GM18499 (cell line): ENCODE measurements at regions not wholly inside any gene's neighbourhood (a gene's known extent, or its start where the extent isn't known, plus 50 kb on each side); places are given as distances from the start of the nearest gene placed in this dataset.
"Not testable (repeated sequence)": the region's sequence is repeated elsewhere in the genome, so short reads cannot be mapped to it uniquely, and the experiment has no call there.

Source experiments
- ATAC-seq: cut with Tn5 transposase; IDR thresholded peaks from one replicate; pipeline ENCODE4 v1.9.1; 2021; ENCODE audit warnings: moderate number of reproducible peaks; ENCODE audit not compliant: insufficient read depth, unreplicated experiment

DNA sequence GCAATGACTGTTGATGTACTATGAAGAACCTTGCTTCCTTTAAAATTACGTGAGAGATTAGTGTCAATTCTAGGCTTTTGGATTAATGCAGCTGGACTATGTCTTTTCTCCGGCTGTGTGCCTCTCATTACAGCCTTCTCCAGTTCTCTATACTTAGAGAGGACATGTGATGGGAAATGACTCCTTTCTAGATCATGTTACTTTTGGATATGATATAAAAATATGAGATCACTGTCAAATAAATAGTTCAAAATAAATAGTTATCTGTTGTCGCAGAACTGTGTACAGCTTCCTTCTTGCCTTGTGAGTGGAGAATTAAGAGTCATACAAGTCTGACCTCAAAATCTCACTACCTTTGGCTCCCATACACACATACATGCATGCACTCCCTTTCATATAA is 592.4 kb downstream of the DIPK2A start:
- no peak for ATAC-seq

DNA sequence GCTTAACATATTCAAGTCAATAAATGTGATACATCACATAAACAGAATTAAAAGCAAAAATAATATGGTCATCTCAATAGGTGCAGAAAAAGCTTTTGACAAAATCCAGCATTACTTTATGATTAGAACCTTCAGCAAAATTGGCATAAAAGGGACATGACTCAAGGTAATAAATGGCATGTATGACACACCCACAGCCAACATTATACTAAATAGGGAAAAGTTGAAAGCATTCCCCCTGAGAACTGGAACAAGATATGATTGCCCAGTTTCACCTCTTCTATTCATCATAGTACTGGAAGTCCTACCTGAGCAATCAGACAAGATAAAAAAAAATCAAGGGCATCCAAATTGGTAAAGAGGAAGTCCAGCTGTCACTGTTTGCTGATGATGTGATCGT is 594.7 kb downstream of the DIPK2A start:
- no peak for ATAC-seq

DNA sequence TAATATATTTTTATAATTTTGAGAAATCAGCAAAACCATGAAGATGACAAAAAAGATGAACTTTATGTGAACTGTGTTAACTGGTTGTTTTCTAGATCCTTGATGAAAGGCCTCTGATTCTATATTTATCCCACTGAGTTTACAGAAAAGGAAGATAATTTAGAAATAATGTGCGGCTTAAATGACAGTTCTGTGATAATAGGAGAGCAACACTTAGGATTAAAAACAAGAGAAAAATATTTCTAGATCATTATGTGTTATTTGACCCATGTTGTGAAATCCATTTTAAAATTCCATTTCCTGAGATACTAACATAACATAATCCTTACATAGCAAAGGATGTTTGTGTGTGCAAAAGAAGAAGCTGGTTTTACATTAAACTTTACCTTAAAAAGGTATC is 598.0 kb downstream of the DIPK2A start:
- ATAC-seq: no peak

DNA sequence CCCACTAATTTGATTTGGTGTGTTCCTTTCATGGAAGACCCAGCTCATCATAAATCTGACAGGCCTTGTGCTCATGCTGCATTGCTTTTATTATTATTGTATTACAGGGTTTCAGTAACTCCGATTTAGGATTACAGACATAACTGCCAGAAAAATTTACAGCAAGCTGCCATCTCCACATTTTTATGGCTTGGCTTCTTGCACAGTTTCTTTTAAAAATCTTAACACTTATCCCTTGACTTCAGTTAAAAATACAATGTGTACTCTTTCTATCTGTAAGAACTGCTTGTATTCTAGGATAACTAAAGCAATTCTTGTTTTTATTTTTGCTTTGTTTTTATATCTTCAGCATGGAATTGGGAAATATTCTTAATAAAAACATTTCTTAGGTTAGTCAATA is 612.2 kb downstream of the DIPK2A start:
- ATAC-seq: no peak

DNA sequence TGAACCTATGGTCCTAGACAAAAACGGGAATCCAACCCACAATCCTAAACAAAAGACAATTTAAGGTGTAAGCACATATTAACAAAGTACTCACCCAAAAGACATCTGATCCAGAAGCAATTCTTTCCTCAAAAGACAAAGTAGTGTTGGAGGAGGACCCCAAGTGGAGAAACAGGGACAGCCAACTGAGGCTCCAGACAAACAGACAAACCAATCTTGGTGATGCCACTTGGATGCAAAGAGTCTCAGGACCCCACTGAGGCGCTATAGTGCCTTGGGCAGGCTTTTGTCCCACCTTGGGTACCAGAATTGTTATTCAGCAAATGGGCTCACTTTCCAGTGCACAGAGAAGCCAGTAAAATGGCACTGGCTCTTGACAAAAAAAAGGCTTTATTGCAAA is 613.8 kb downstream of the DIPK2A start:
- no peak for ATAC-seq

DNA sequence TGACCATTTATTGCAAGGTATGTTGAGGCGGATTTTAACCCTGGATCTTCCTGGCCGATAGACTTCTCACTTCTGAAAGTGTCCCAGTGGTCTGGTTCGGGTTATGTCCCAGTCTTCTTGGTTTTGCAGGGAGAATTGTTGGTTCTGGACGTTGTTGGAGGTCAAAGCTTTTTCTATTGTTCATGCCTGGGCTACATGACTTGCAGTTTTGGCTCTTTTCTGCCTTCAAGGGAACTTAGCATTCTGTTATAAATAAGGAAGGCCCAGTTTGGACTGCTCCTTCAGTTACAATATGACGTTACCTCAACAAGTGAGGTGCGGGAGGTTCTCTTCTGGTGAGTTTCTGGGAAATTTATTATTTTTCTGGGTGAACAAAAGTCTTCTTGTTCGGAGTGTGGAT is 614.3 kb downstream of the DIPK2A start:
- ATAC-seq: no peak

DNA sequence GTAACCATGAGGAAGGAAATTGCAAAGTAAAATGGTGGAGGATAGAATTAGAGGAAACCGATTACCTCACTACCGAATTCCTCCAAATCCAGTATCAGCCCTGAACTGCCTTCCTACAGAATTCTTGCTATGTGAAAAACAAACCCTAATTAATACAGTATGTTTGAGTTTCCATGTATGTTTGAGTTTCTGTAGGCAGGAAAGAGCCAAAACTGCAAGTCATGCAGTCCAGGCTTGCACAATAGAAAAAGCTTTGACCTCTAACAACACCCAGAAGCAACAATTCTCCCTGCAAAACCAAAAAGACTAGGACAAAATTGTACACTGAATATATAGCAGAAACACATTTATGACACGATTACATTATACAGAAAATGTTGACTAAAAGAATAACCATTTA is 614.8 kb downstream of the DIPK2A start:
- no peak for ATAC-seq

DNA sequence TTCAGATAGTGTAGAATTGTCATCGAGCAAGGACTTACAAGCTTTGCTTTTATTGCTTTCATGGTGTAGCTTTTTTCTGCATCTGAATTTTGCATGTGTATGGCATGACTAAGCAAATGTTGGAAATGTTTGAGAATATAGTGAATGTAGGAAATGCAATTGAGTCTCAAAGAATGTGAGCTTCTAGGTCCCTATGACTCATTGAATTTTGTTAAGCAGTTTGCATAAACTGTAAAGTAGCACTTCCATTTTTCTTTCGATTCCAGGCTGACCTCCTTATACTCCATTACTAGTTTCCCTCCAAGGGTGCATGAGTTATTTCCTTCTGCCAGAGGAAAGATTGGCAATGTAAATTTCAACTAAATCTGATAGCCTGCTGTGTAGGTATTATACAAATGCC is 619.2 kb downstream of the DIPK2A start:
- ATAC-seq: no peak

DNA sequence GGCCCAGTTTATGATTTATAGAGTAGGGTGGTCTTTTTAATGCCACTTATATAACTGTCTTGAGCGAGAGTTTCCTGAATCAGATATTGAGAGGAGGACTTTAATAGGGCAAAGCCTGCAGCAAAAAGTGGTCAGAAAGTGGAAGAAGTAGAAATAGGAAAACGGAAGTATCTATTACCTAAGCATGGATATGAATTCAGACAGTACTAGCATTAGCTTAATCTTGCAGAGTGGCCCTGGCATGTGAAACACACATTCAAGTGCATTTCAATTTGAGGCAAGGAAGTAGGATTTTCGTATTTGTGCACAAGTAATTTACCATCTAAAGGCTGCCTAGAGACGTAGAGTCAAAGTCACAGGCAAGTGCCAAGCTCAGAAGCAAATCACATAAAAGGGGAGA is 622.3 kb downstream of the DIPK2A start:
- ATAC-seq: no peak

DNA sequence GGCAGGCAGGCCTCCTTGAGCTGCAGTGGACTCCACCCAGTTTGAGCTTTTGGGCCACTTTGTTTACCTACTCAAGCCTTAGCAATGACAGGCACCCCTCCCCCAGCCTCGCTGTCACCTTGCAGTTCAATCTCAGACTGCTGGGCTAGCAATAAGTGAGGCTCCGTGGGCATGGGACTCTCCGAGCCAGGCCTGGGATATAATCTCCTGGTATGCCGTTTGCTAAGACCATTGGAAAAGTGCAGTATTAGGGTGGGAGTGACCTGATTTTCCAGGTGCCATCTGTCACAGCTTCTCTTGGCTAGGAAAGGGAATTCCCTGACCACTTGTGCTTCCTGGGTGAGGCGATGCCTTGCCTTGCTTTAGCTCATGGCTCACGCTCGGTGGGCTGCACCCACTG is 648.6 kb downstream of the DIPK2A start:
- ATAC-seq: not testable (repeated sequence)

DNA sequence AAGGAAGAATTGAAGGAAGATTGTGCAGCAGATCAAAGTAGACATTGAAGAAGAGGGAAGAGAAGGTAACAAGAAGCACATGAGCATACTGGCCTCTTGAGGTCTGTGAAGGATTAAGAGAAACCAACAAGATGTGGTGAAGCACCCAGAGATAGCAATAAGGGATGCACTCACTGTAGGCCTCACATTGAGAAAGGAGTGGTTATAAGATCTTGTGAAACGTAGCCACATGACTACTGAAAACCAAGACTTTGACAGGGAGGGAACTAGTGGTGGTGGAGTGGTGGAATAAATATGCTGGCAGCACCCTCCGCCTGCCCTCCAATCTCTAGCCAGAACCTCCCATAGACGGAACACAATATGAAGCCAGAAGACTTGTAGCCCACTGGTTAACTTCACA is 651.2 kb downstream of the DIPK2A start:
- ATAC-seq: no peak

DNA sequence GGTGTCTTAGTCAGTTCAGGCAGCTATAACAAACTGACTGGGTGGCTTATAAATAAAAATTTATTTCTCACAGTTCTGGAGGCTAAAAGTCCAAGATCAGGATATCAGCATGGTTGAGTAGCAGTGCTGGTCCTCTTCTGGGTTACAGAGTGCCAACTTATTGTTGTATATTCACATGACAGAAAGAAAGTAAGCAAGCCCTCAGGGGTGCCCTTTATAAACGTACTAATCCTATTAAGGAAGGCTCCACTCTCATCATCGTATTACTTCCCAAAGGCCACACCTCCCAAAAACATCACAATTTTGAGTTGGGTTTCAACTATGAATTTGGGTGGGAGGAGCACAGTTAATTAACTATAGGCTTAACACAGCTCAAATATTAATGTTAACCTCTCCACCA is 653.0 kb downstream of the DIPK2A start:
- ATAC-seq: no peak

DNA sequence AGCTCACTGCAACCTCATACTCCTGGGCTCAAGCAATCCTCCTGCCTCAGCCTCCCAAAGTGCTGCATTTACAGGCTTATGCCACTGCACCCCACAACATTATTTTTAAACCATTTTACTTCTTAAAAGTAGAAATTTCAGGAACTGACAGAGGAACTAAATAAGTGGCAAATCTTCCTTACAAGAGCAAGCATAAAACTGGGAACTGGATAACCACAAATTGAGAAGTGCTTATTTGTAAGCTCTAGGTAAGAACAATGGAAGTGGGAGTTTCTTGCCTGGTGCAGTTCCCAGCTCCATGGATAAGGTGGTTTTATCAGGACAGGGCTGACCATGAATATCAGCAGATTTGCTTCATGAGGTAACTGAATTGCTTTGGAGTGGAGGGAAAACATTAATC is 655.2 kb downstream of the DIPK2A start:
- no peak for ATAC-seq

DNA sequence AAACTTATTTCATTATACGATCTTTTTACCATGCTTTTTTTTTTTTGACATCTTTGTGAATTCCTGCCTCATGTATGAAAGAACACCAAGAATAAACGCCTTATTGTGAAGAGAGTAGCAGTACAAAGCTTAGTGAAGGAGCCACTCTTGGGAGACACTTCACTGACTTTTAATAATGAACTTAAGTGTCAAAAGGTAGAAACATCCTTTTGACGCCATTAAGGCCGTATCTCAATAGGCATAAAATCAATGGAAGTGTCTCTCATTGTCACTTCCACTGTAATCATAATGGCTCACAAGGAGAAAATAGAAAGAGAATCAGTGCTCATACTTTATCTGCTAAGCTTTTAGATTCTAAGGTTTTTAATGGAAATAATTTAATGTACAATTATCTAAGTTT is 657.8 kb downstream of the DIPK2A start:
- ATAC-seq: no peak

DNA sequence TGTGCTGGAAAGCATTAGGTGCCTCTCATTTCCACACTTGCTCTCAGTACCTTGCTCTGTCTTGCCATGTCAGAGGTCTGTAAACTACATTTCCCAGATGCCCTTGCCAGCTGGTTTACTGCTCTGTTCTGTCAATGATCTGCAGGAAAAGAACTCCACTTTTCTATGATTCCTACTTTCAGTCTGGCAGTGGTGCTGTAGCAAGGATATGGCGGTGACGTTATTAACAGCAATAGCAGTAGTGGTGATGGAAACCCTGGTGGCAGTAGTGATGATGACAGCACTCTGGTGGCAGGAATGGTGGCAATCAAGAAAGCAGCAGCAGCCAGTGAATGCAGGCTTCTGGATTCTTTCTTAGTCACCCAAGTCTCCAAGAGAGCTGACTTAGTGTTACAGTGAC is 665.2 kb downstream of the DIPK2A start:
- ATAC-seq: no peak

DNA sequence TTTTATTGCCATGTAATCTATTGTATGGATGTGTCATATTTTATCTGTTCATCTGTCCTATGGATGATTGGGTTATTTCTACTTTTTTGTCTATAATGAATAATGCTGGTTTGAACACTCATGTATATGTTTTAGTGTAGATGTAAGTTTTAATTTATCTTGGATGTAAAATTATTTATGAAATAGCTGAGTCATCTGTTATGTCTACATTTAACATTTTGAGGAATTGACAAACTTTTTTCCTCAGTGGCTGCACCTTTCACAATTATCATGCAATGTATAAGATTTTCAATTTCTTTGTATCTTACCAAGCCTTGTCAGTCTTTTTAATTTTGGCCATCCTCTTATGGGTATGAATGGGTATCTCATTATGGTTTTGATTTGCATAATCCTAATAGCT is 666.4 kb downstream of the DIPK2A start:
- ATAC-seq: no peak

DNA sequence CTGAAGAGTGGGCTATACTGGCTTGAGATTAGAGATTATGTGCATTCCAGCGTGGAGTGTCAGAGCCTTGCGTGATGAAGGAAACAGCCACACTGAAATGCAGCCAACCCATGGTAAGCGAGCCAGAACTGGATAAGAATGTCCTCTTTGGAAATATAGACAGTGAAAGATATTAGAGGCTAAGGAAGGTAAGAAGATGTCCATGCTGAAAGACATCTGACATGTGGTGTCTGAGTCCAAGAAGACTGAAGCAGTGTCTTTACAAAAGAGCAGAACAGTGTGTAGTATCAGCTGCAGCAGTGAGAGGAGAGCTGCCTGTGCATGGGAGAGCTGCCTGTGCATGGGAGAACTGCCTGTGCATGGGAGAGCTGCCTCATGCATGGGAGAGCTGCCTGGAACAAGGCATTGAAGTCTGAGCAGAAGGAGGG is 672.2 kb downstream of the DIPK2A start:
- no peak for ATAC-seq

DNA sequence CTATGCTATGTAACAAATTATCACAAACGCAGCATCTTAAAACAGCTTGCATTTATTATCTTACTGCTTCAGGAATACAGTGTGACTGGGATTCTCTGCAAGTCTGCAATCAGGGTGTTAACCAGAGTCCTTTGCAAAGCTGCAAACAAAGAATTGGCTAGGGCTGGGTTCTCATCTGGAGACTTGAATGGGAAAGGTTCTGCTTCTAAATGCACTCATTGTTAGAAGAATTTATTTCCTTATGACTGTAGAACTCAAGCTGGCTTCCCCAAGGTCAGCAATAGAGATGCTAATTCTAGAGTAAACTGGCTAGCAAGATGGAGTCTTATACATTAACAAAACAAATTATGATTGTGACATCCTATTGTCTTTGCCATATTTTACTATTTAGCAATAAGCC is 673.7 kb downstream of the DIPK2A start:
- no peak for ATAC-seq

DNA sequence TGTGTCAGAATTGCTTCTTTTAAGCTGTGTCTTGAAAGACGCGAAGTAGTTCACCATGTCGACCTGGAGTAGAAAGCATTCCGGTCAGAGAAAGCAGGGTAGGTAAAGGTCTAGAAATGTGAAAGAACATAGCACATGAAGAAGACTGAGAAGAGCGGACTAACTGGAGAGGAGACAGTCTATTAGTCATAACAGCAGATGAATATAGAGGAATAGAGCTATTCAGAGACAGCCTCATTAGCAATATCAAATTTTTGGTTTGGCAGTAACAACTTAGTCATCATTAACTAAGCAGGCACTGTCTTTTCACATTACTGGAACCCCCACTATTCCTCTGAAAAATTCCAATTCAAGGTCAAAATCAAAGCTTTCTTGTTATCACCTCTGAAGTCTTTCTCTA is 678.8 kb downstream of the DIPK2A start:
- ATAC-seq: no peak

DNA sequence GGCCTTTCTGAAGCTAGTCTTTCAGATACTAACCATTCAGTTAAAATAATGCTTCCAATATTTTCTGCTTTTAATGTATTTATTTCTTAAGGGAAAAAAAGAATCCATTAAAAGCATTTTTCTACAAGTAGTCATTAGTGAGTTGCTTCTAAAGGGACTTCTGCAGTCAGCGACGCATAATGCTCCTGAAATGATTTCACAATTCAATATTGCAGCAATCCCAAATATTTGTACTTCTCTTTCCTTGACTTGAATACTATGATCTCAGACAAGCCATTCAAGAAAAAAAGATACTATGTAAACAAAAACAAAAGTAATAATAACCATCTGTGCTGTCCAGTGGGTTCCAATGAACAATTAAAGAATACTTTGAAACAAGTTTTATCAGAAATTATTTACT is 681.0 kb downstream of the DIPK2A start:
- no peak for ATAC-seq

DNA sequence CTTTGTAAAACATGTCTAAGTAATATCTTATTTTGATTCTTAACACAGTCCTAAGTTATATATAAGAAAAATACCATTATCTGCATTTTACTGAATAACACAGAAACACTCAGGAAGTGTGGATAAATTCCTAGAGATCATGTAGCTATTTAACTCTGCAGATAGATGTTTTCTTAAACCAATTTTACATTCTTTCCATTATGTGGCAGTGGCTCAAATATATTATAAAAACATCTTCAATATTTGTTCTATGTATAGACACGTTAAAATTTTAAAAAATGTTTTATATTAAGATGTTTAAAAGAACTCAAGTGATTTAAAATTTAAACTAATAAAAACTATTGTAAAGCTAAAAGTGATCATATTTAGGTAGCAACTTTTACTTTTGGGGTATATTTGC is 683.8 kb downstream of the DIPK2A start:
- ATAC-seq: no peak

DNA sequence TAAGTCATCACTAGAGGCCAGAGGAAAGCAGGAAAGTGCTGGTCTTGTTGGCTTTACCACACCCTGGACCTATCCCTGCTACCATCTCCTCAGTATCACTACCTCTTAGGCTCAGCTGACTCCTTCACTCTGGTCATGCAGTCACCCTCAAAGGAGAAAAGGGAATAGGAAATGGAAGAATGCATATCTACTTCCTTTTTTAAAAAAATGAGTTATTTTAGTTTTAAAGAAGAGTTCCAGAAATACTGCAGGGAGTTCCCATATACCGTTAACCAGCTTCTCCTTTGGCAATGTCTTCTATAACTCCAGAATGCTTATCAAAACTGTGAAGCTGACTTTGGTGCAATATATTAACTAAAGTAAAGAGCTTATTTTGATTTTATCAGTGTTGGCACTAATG is 688.6 kb downstream of the DIPK2A start:
- no peak for ATAC-seq

DNA sequence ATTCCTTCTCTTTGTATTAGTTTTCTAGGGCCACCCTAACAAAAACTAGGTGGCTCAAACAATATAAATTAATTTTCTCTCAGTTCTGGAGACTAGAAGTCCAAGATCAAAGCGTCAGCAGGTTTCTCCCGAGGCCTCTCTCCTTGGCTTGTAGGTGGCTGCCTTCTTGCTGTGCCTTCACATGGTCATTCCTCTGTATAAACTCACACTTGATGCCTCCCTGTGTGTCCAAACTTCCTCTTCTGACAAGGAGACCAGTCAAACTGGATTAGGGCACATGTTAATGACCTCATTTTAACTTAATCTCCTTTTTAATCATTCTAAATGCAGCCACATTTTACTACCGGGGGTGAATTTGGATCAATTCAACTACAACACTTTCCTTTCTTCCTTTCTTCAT is 691.1 kb downstream of the DIPK2A start:
- no peak for ATAC-seq
